Transverse colon (tissue), 4 donors: ENCODE measurements at regions not wholly inside any gene's neighbourhood (a gene's known extent, or its start where the extent isn't known, plus 50 kb on each side); places are given as distances from the start of the nearest gene placed in this dataset.
"Not testable (repeated sequence)": the region's sequence is repeated elsewhere in the genome, so short reads cannot be mapped to it uniquely, and the experiment has no call there.

Source experiments
- DNase-seq: peaks from one replicate; pipeline ENCODE4 v3.0.0-alpha.2; 2019
- H3K27ac ChIP-seq, 4 donors: fragments of 200-600 bp; sonication (generic); 2 replicates each; pipeline ENCODE4 v1.5.1; 2016 to 2018; ENCODE audit warnings: inconsistent platforms in 4 of 4
- H3K27me3 ChIP-seq: fragments of 200-600 bp; sonication (generic); 2 replicates; pipeline ENCODE4 v1.5.1; 2017; ENCODE audit warnings: inconsistent platforms
- H3K36me3 ChIP-seq, 4 donors: fragments of 200-600 bp; sonication (generic); 2 replicates each; pipeline ENCODE4 v1.5.1; 2017 to 2019; ENCODE audit warnings: inconsistent platforms in 4 of 4
- H3K4me1 ChIP-seq, 4 donors: fragments of 200-600 bp; sonication (generic); 2 replicates each; pipeline ENCODE4 v1.5.1; 2017 to 2020; ENCODE audit warnings: inconsistent platforms in 4 of 4
- H3K4me3 ChIP-seq, 4 donors: fragments of 200-600 bp; sonication (generic); 1 replicate in 1 of 4; 2 replicates in 3 of 4; pipeline versions ENCODE4 v1.5.1 to v1.6.1; 2017 to 2019; ENCODE audit warnings: inconsistent platforms in 4 of 4
- H3K9me3 ChIP-seq, 2 donors: fragments of 200-600 bp; sonication (generic); 2 replicates each; pipeline ENCODE4 v1.5.1; 2017 to 2019; ENCODE audit warnings: inconsistent platforms in 2 of 2
- EP300 ChIP-seq: sonication (generic); formaldehyde crosslinking; IDR thresholded peaks from one replicate; pipeline ENCODE4 v1.6.1; 2017; ENCODE audit warnings: antibody characterized with exemption, low read depth
- POLR2A ChIP-seq: fragments of 450-650 bp; IDR thresholded peaks from one replicate; pipeline ENCODE4 v1.6.1; 2016; ENCODE audit warnings: antibody characterized with exemption, mild to moderate bottlenecking, moderate library complexity
- POLR2AphosphoS5 ChIP-seq, 3 donors: sonication (generic); formaldehyde crosslinking; IDR thresholded peaks; one replicate each; pipeline ENCODE4 v1.6.1; 2016; ENCODE audit warnings: antibody characterized with exemption in 3 of 3
- WGBS, 2 donors: methylation state at CpG; one replicate each; pipeline ENCODE4 v1.1.5; 2018; ENCODE audit warnings: low coverage in 1 of 2; 5-methylcytosine and 5-hydroxymethylcytosine counted together
- in situ Hi-C, 4 donors: fragments of 200-750 bp; cut with MboI; loops; one replicate each; pipeline versions ENCODE4 v1.15.0 to v1.15.1; 2017; ENCODE audit warnings: low sequenced_read_pairs in 3 of 4, low pct_ligation_motif_present in 1 of 4, low pct_unique_long_range_greater_than_20kb in 1 of 4
- intact Hi-C: fragments of 100-400 bp; cut with DNase I; formaldehyde crosslinking; loops from one replicate; pipeline ENCODE4 v1.15.1; 2023; ENCODE audit warnings: low total_unique reads
- TF ChIP-seq, protein P1 (sequence below), 5 experiments: fragments of 200-600 bp in 3 of 5; fragments of 450-650 bp in 2 of 5; sonication (generic) in 3 of 5; IDR thresholded peaks; 1 replicate in 2 of 5; 2 replicates in 3 of 5; pipeline ENCODE4 v1.5.1; 2016 to 2017; ENCODE audit warnings: antibody characterized with exemption in 5 of 5, inconsistent platforms in 3 of 5, mild to moderate bottlenecking in 2 of 5, moderate library complexity in 1 of 5

DNA sequence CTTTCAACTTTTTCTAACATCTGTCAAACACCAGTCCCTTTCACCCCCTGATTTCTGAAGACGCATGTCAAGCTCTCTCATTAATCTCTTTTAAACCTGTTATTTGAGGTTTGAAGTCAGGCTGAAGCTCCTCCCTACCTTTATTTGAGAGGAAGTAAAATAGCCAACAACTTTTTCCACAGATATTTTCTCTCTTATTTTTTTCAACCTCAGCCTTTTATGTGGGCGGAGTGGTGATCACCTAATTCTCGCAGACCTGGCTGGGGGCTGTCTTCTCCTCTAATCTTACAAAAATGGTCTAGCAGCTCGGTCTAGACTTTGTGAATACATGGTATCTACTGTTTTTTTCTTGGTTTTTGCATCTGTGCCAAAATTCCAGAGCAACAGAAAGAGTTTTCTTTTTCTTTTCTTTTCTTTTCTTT is 395.7 kb upstream of the ACTBL2 start:
- no peak overlapping the region for H3K4me3 ChIP-seq
- H3K36me3 ChIP-seq: no peaks in the 10 kb centered on the region
- H3K4me1 ChIP-seq: no peaks in the 10 kb centered on the region
- no peaks in the 10 kb centered on the region for H3K27me3 ChIP-seq
- in situ Hi-C loops: loop anchor here in 3 of 4 donors (10.0 to 25.0 kb wide), 2 partner anchors 584 to 586 kb away; partner anchors contain the start of gene PLK2 (in 3 of the 3)
- DNase-seq: no peak
- TF ChIP-seq POLR2A (no peak), EP300 (no peak), POLR2AphosphoS5 (IDR thresholded peaks at IDR 0.05) (no peak)
- TF ChIP-seq, protein P1, sequence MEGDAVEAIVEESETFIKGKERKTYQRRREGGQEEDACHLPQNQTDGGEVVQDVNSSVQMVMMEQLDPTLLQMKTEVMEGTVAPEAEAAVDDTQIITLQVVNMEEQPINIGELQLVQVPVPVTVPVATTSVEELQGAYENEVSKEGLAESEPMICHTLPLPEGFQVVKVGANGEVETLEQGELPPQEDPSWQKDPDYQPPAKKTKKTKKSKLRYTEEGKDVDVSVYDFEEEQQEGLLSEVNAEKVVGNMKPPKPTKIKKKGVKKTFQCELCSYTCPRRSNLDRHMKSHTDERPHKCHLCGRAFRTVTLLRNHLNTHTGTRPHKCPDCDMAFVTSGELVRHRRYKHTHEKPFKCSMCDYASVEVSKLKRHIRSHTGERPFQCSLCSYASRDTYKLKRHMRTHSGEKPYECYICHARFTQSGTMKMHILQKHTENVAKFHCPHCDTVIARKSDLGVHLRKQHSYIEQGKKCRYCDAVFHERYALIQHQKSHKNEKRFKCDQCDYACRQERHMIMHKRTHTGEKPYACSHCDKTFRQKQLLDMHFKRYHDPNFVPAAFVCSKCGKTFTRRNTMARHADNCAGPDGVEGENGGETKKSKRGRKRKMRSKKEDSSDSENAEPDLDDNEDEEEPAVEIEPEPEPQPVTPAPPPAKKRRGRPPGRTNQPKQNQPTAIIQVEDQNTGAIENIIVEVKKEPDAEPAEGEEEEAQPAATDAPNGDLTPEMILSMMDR (IDR thresholded peaks at IDR 0.05): no peak
- 66 to 81% methylated on average over 4 of the region's 4 CpGs for WGBS, 2 donors
- no peaks in the 10 kb centered on the region for H3K9me3 ChIP-seq
- intact Hi-C loops: no loop called here
- no peak overlapping the region for H3K27ac ChIP-seq

- intact Hi-C loops: no loop called here
Measured at GRCh38 chr5:57871496-57871895, 388.9 kb upstream of the ACTBL2 start.

DNA sequence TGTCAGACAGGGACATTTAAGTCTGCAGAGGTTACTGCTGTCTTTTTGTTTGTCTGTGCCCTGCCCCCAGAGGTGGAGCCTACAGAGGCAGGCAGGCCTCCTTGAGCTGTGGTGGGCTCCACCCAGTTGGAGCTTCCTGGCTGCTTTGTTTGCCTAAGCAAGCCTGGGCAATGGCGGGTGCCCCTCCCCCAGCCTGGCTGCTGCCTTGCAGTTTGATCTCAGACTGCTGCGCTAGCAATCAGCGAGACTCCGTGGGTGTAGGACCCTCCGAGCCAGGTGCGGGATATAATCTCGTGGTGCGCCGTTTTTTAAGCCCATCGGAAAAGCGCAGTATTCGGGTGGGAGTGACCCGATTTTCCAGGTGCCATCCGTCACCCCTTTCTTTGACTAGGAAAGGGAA is 387.7 kb upstream of the ACTBL2 start:
- in situ Hi-C loops: loop anchor here in 1 of 4 donors (10.0 kb wide), 1 partner anchor 595 kb away; the partner anchor contains the start of gene PLK2
- DNase-seq, intact Hi-C loops: not testable (repeated sequence)

More at GRCh38 chr5:57871496-57871895, 388.9 kb upstream of the ACTBL2 start:
- Histone ChIP-seq H3K9me3 (no peaks in the 10 kb centered on the region), H3K4me3 (no peak overlapping the region), H3K27ac (no peak overlapping the region), H3K4me1 (no peaks in the 10 kb centered on the region), H3K27me3 (no peaks in the 10 kb centered on the region), H3K36me3 (no peaks in the 10 kb centered on the region)
- in situ Hi-C loops: loop anchor here in 1 of 4 donors (10.0 kb wide), 1 partner anchor 593 kb away; the partner anchor contains the start of gene PLK2
- TF ChIP-seq, protein P1 (IDR thresholded peaks at IDR 0.05): no peak
- TF ChIP-seq POLR2AphosphoS5 (IDR thresholded peaks at IDR 0.05) (no peak), POLR2A (no peak), EP300 (no peak)
- no peak for DNase-seq
- WGBS, 2 donors: 83 to 86% methylated on average over 1 of the region's 1 CpG

GRCh38 chr5:57863661-57864060 is 381.1 kb upstream of the ACTBL2 start:
- in situ Hi-C loops (no loop called here), intact Hi-C loops (no loop called here)
- TF ChIP-seq POLR2A: no peak
- TF ChIP-seq EP300: no peak
- Histone ChIP-seq H3K27me3 (no peaks in the 10 kb centered on the region), H3K36me3 (no peaks in the 10 kb centered on the region), H3K4me3 (no peak overlapping the region), H3K27ac (no peak overlapping the region), H3K9me3 (no peaks in the 10 kb centered on the region), H3K4me1 (no peaks in the 10 kb centered on the region)
- DNase-seq: no peak
- WGBS, 2 donors: 83 to 88% methylated on average over 2 of the region's 2 CpGs

More for the DNA sequence above, 387.7 kb upstream of the ACTBL2 start:
- H3K36me3 ChIP-seq, H3K4me1 ChIP-seq, H3K27me3 ChIP-seq, H3K27ac ChIP-seq, H3K9me3 ChIP-seq, H3K4me3 ChIP-seq: not testable (repeated sequence)
- 96% methylated on average over 13 of the region's 14 CpGs; no CpG with 5 or more reads in 1 of the 2 donors for WGBS, 2 donors

GRCh38 chr5:57862942-57863341 is 380.3 kb upstream of the ACTBL2 start:
- WGBS, 2 donors: 66 to 70% methylated on average over 4 of the region's 4 CpGs
- TF ChIP-seq, protein P1 (IDR thresholded peaks at IDR 0.05): no peak
- no peak for TF ChIP-seq EP300
- no peak for TF ChIP-seq POLR2A
- TF ChIP-seq POLR2AphosphoS5 (IDR thresholded peaks at IDR 0.05): no peak
- in situ Hi-C loops (no loop called here), intact Hi-C loops (no loop called here)
- Histone ChIP-seq H3K27me3 (no peaks in the 10 kb centered on the region), H3K36me3 (no peaks in the 10 kb centered on the region), H3K9me3 (no peaks in the 10 kb centered on the region), H3K27ac (no peak overlapping the region), H3K4me1 (no peaks in the 10 kb centered on the region), H3K4me3 (no peak overlapping the region)
- no peak for DNase-seq
